ENCODE measurements at regions not wholly inside any gene's neighbourhood (a gene's known extent, or its start where the extent isn't known, plus 50 kb on each side); places are given as distances from the start of the nearest gene placed in this dataset.
"Not testable (repeated sequence)": the region's sequence is repeated elsewhere in the genome, so short reads cannot be mapped to it uniquely, and the experiment has no call there.

DNA sequence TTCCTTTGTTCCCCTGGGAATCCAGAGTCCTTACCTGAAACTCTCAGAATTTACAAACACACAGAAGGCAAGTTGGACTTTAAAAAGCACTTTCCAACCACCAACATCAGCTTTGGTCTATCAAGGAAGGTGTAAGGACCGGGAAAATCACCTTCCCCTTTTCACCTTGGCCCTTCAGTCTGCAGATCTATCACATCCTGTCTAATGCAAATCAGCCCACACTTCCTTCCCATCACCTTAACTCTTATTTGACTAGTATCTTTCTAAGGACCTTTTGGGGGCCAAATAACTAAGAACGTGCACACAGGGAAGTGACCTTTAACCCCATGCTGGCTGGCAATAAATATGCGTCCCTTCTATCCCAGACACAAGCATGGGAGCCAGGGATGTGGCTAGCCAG is 320.6 kb downstream of the ARRDC4 start:
- H3K4me1 Mint-ChIP-seq, result no peaks in the 10 kb centered on the region
- H3K36me3 Mint-ChIP-seq, result no peaks in the 10 kb centered on the region
- H3K27me3 Mint-ChIP-seq, result no peaks in the 10 kb centered on the region
- no peak overlapping the region for H3K4me3 Mint-ChIP-seq
- ATAC-seq, result no peak
- no peak overlapping the region for H3K27ac Mint-ChIP-seq
- peaks cover 11% of the 10 kb centered on the region for H3K9me3 Mint-ChIP-seq

GRCh38 chr15:98282656-98283332 is 322.3 kb downstream of the ARRDC4 start:
- Mint-ChIP-seq H3K4me1 (no peaks in the 10 kb centered on the region), H3K27me3 (no peaks in the 10 kb centered on the region), H3K9me3 (peaks cover 9% of the 10 kb centered on the region), H3K36me3 (no peaks in the 10 kb centered on the region), H3K27ac (no peak overlapping the region), H3K4me3 (no peak overlapping the region)
- ATAC-seq, result no peak

- no peak overlapping the region for H3K27ac Mint-ChIP-seq
- H3K4me1 Mint-ChIP-seq, result no peaks in the 10 kb centered on the region
- H3K27me3 Mint-ChIP-seq, result no peaks in the 10 kb centered on the region
- no peak overlapping the region for H3K4me3 Mint-ChIP-seq
- no peaks in the 10 kb centered on the region for H3K36me3 Mint-ChIP-seq
- peaks cover 1% of the 10 kb centered on the region for H3K9me3 Mint-ChIP-seq
- ATAC-seq, result no peak
Observed at GRCh38 chr15:98286200-98286599, 325.7 kb downstream of the ARRDC4 start.

- no peaks in the 10 kb centered on the region for H3K27me3 Mint-ChIP-seq
- ATAC-seq, result no peak
- no peak overlapping the region for H3K4me3 Mint-ChIP-seq
- no peaks in the 10 kb centered on the region for H3K4me1 Mint-ChIP-seq
- no peaks in the 10 kb centered on the region for H3K9me3 Mint-ChIP-seq
- H3K36me3 Mint-ChIP-seq, result no peaks in the 10 kb centered on the region
- no peak overlapping the region for H3K27ac Mint-ChIP-seq
Observed at GRCh38 chr15:98286831-98287230, 326.3 kb downstream of the ARRDC4 start.

DNA sequence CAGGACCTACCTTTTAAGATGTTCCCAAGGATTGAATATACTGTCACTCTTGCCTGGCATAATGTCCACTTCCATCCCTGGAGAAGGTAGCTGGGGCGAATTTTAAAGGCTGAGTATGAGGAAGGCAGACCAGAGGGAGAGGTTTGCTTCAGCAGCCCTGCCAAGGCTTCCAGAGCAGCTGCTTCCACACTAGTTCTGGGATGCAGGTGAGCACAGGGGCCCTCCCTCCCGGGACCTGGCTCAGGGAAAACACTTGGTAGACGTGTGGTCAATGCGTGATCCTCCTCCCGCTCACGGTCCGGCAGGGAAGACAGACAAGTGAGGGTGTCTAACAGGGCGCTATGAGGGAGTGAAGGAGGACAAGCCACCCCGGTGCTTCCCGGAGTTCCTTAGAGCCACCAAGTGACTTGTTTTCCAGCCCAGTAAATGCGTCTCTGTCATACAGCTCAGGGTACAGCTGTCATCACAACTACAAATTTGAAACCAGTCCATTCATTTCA is 327.6 kb downstream of the ARRDC4 start:
- H3K4me1 Mint-ChIP-seq, result no peaks in the 10 kb centered on the region
- no peak overlapping the region for H3K4me3 Mint-ChIP-seq
- no peak for ATAC-seq
- no peak overlapping the region for H3K27ac Mint-ChIP-seq
- no peaks in the 10 kb centered on the region for H3K36me3 Mint-ChIP-seq
- no peaks in the 10 kb centered on the region for H3K27me3 Mint-ChIP-seq
- no peaks in the 10 kb centered on the region for H3K9me3 Mint-ChIP-seq

DNA sequence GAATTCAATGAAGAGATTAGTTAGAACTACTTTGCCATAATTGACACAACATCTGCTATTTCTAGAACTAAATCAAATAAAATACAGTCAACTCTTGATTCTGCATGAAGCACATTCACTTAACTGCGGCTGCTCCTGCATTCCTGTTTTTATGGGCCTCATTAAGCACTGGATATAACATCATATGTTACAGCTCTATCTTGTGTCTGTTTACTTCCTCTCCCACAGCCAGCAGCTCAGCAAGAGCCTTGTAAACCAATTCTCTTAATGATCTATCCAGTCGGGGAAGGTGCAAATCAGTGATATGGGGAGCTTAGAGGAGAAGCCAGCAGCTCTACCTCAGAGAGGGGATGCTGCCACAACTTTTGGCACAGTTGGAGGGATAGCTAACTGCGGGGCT is 329.2 kb downstream of the ARRDC4 start:
- Mint-ChIP-seq H3K4me3 (no peak overlapping the region), H3K27ac (no peak overlapping the region), H3K9me3 (no peaks in the 10 kb centered on the region), H3K27me3 (no peaks in the 10 kb centered on the region), H3K4me1 (no peaks in the 10 kb centered on the region), H3K36me3 (no peaks in the 10 kb centered on the region)
- ATAC-seq, result no peak

- H3K9me3 Mint-ChIP-seq, result no peaks in the 10 kb centered on the region
- no peak overlapping the region for H3K27ac Mint-ChIP-seq
- no peak overlapping the region for H3K4me3 Mint-ChIP-seq
- no peaks in the 10 kb centered on the region for H3K27me3 Mint-ChIP-seq
- no peaks in the 10 kb centered on the region for H3K36me3 Mint-ChIP-seq
- ATAC-seq, result no peak
- H3K4me1 Mint-ChIP-seq, result no peaks in the 10 kb centered on the region
Observed at GRCh38 chr15:98292442-98293240, 332.1 kb downstream of the ARRDC4 start.

DNA sequence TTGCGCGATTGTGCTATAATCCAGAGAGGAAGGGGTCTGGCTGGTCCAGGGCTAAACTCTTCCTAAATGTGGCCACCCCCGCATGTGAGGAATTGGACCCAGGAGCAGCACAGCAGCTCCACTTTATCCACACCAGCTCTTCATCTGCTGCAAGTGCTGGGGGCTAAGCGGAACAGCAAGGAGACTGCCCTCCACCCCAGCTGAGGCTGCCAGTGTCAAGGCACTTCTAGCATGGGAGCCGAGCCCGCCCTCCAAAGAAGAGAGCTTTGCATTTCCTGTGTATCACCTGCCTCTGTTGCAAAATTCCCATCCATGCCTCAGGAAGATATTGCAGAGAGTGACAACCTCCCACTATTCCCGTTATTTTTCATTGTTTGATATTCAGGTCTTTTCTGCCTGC is 333.6 kb downstream of the ARRDC4 start:
- Mint-ChIP-seq H3K36me3 (no peaks in the 10 kb centered on the region), H3K9me3 (no peaks in the 10 kb centered on the region), H3K27me3 (no peaks in the 10 kb centered on the region), H3K27ac (no peak overlapping the region), H3K4me3 (no peak overlapping the region), H3K4me1 (no peaks in the 10 kb centered on the region)
- no peak for ATAC-seq

DNA sequence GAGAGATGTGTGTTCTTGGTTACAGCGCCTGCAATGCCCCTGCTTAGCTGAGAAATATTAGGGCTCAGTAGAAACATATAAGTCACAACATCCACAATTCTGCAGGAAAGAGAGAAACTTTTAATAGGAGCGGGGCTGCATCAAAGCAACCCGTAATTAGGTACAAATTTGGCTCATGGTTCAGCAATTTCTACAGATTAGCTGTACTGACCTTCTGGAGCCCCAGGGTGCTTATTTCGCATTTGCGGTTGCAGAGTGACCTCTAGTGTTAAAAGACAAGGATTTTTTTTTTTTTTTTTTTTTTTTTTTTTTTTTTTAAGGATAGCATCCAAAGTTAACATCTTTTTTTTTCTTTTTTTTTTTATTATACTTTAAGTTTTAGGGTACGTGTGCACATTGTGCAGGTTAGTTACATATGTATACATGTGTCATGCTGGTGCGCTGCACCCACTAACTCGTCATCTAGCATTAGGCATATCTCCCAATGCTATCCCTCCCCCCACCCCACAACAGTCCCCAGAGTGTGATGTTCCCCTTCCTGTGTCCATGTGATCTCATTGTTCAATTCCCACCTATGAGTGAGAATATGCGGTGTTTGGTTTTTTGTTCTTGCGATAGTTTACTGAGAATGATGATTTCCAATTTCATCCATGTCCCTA is 334.7 kb downstream of the ARRDC4 start:
- H3K36me3 Mint-ChIP-seq, H3K4me3 Mint-ChIP-seq, H3K9me3 Mint-ChIP-seq, H3K27ac Mint-ChIP-seq, ATAC-seq, H3K27me3 Mint-ChIP-seq, H3K4me1 Mint-ChIP-seq: not testable (repeated sequence)

GRCh38 chr15:98296653-98297052 is 336.1 kb downstream of the ARRDC4 start:
- ATAC-seq, result no peak
- Mint-ChIP-seq H3K9me3 (no peaks in the 10 kb centered on the region), H3K27ac (no peak overlapping the region), H3K4me3 (no peak overlapping the region), H3K36me3 (no peaks in the 10 kb centered on the region), H3K27me3 (peaks cover 9% of the 10 kb centered on the region), H3K4me1 (no peaks in the 10 kb centered on the region)

DNA sequence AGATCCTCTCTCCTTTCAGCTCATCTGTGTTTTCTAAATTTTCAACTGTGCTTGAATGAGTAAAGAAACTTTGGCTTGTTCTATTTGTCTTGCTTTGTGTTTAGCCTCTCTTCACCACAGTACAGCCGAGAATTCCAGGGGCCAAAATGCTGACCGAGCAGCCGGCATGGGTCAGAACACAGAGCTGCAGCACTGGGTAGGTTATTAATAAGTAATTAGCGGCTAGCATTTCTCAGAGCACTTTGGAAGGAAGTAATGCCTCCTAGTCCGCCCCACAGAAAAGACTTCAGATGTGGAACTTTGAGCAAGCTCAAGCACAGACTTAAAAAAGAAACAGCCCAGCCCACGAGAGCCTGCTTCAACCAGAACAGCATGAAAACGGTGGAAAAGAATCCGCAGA is 343.9 kb downstream of the ARRDC4 start:
- Mint-ChIP-seq H3K27me3 (peaks cover 9% of the 10 kb centered on the region), H3K36me3 (no peaks in the 10 kb centered on the region), H3K9me3 (peaks cover 4% of the 10 kb centered on the region), H3K4me3 (no peak overlapping the region), H3K4me1 (no peaks in the 10 kb centered on the region), H3K27ac (no peak overlapping the region)
- ATAC-seq, result no peak

DNA sequence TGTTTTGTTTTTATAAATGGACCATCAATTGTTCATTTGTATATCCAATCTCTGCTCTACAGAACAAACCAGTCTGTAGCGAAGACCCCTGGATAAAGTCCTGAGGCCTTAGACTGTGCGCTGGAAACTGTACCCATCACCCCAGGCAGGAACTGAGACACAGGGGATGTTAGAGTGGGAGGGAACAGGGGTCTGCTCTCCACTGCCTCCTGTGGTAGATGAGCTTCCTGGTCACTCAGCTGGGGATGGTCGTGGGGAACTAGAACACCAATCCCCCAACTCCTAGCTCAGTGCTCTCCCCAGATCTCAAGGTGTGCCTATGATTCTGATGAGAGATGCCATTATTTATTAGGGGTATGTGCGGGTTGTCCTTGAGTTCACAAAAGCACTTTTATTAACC is 340.2 kb upstream of the IGF1R start:
- Mint-ChIP-seq H3K27me3 (peaks cover 9% of the 10 kb centered on the region), H3K4me1 (no peaks in the 10 kb centered on the region), H3K9me3 (peaks cover 3% of the 10 kb centered on the region), H3K4me3 (no peak overlapping the region), H3K27ac (no peak overlapping the region), H3K36me3 (no peaks in the 10 kb centered on the region)
- no peak for ATAC-seq

DNA sequence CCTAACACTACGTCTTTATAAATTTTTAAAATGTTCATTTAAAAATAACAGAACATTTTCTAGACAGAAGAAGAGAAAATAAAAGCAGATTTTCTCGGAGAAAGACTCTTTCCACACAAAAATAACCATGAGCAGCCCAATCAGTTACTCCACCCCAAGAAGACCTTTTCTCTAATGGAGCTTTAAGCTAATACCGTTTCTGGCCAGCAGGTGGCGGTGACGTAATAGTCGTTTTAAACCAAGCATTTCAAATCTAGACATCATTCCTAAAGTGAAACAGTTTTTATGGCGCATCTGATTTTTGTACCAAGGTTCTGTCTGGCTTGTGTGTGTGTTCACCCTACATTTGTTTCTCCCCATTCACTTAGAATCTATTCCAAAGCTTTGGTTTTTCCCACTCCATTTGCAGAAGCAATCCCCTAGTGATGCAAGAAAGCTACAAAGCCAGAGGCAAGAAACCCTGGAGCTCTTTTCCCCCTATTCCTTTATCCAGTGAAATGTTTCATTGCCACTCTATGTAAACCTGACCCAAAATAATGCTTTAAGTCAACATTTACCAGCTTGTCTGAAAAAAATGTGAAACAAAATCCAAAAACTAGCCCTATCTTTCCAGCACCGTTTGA is 336.7 kb upstream of the IGF1R start:
- Mint-ChIP-seq H3K36me3 (no peaks in the 10 kb centered on the region), H3K4me1 (no peaks in the 10 kb centered on the region), H3K27me3 (peaks cover 9% of the 10 kb centered on the region), H3K9me3 (no peaks in the 10 kb centered on the region), H3K4me3 (no peak overlapping the region), H3K27ac (no peak overlapping the region)
- ATAC-seq, result no peak

- no peak overlapping the region for H3K4me3 Mint-ChIP-seq
- no peaks in the 10 kb centered on the region for H3K4me1 Mint-ChIP-seq
- H3K36me3 Mint-ChIP-seq, result no peaks in the 10 kb centered on the region
- peaks cover 9% of the 10 kb centered on the region for H3K27me3 Mint-ChIP-seq
- no peak for ATAC-seq
- no peaks in the 10 kb centered on the region for H3K9me3 Mint-ChIP-seq
- H3K27ac Mint-ChIP-seq, result no peak overlapping the region
Observed at GRCh38 chr15:98312913-98313312, 335.4 kb upstream of the IGF1R start.

DNA sequence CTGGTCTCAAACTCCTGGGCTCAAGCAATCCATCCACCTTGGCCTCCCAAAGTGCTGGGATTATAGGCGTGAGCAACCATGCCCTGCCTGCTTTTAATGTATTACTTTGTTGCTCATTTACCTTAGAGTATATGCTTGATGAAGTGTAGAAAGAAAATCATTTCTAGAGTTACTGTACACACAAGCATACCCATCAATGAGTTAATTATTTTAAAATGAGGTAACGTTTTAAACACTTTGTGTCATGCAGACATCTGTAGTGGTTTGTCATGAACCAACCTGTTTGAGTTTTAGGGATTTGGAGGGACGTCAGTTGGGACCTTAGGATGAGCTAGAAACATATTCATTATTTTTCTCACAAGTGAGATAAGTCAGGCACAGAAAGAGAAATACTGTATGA is 332.4 kb upstream of the IGF1R start:
- Mint-ChIP-seq H3K36me3 (no peaks in the 10 kb centered on the region), H3K9me3 (peaks cover 4% of the 10 kb centered on the region), H3K27ac (no peak overlapping the region), H3K27me3 (peaks cover 9% of the 10 kb centered on the region), H3K4me1 (no peaks in the 10 kb centered on the region), H3K4me3 (no peak overlapping the region)
- no peak for ATAC-seq

Measured in stimulated activated memory B cell treated with anti-CD40 and anti-IgM and Interleukin-4, amounts not matched to agents 10 μg/mL and 1 μg/mL and 100 μg/mL, for 72 hours (primary cell).